ENCODE measurements at regions not wholly inside any gene's neighbourhood (a gene's known extent, or its start where the extent isn't known, plus 50 kb on each side); places are given as distances from the start of the nearest gene placed in this dataset.

DNA sequence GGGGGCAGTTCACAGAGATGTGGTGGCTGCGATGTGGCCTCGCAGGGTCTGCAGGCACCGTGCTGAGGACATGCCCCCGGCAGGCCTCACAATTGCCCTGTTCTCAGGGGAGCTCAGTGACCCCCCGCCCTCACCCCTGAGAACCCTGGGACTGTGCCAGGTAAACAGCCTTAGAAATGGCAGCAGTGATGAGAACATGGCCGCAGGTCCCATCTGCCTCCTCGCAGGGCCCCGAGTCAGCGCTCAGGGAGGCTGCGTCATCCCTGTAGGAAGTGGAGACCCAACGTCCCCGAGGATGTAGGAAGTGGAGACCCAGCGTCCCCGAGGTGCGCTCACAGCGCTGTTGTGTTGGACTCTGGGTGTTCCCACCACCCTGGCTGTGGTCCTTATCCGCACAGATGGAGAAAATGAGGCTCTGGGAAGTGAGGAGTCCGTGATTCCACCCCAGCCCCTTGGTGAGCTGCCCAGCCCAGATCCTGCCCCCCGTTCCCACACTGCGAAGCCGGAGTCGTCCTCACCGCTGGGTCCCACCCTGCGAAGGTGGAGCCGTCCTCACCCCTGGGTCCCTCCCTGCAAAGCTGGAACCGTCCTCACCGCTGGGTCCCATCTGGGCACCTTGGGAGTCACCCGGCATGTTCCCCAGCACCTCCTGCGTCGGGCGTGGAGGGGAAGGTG lies 1086.8 kb downstream of the BRD1 start:
- TF ChIP-seq, protein P1, sequence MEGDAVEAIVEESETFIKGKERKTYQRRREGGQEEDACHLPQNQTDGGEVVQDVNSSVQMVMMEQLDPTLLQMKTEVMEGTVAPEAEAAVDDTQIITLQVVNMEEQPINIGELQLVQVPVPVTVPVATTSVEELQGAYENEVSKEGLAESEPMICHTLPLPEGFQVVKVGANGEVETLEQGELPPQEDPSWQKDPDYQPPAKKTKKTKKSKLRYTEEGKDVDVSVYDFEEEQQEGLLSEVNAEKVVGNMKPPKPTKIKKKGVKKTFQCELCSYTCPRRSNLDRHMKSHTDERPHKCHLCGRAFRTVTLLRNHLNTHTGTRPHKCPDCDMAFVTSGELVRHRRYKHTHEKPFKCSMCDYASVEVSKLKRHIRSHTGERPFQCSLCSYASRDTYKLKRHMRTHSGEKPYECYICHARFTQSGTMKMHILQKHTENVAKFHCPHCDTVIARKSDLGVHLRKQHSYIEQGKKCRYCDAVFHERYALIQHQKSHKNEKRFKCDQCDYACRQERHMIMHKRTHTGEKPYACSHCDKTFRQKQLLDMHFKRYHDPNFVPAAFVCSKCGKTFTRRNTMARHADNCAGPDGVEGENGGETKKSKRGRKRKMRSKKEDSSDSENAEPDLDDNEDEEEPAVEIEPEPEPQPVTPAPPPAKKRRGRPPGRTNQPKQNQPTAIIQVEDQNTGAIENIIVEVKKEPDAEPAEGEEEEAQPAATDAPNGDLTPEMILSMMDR (IDR thresholded peaks at IDR 0.05; ENCODE audit: insufficient read depth, missing control alignments) = no peak
- no peak for FAIRE-seq

DNA sequence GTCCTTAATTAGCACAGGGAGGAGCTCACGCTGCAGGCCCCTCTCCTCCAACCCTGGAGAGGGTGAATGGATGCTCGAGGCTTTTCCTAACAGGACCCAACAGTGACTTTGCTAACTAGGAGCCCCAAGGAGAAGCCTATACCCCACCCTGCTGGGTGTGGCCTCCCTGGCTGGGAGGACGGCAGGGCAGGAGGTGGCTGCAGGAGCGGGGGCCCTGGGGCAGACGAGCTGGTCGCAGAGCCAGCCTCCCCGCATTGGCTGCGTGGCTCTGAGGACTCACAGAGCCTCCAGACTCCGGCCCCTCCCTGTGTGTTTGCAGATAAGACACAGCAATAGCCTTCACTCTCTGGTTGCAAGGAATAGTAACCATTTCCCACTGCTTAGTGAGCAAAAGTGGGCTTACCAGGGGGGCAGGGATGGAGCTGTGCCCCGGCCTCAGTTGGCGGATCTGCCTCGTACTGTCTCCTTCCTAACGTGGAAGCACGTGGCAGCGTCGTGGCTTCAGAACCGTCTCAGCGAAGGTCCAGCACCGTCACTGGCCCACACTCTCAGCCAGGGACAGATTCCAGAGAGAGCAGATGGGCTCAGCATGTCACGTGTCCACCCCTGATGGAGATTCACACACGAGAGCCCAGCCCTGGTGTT lies 1087.5 kb downstream of the BRD1 start:
- TF ChIP-seq, protein P1 (IDR thresholded peaks at IDR 0.05; ENCODE audit: insufficient read depth, missing control alignments) = no peak
- FAIRE-seq = no peak
- no peak for DNase-seq (ENCODE audit: insufficient read length, low spot score)

More for the DNA sequence above, 1086.8 kb downstream of the BRD1 start:
- DNase-seq (ENCODE audit: insufficient read length, low spot score) = no peak

DNA sequence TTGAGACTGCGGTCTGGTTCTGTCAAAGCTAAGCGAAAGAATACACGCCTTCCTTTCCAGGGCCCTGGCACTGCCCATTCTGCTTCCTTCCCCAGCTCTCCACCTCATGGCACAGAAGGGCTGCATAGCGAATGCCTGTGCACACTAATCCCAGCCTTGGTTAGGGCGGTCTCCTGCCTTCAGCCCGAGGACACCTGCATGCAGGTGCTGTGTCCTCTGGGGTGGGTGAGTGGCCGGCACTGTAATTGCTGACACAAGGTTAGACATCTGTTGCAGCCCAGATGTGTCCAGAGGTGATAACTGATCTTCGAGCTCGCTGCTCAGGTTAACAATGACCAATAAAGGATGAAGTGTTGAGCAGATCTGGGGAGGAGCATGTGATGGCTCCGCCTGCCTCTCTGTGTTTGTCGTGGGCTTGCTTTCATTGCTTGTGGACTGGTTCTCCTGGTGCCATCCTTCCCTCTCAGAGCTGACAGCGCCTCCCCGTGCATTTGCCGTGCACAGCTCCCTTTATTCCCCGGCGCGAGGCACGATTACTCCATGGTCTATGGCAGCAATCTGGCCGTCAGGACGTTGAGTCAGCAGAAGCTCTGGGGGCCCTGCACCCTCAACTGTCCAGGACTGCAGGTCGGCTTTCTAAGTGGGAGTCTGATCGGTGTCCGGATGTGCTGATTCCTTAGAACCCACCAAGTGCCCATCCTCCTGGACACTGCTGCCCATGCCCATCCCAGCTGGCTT lies 1088.2 kb downstream of the BRD1 start:
- DNase-seq (ENCODE audit: insufficient read length, low spot score) (no peak), FAIRE-seq (no peak)
- TF ChIP-seq, protein P1 (IDR thresholded peaks at IDR 0.05; ENCODE audit: insufficient read depth, missing control alignments) = no peak

DNA sequence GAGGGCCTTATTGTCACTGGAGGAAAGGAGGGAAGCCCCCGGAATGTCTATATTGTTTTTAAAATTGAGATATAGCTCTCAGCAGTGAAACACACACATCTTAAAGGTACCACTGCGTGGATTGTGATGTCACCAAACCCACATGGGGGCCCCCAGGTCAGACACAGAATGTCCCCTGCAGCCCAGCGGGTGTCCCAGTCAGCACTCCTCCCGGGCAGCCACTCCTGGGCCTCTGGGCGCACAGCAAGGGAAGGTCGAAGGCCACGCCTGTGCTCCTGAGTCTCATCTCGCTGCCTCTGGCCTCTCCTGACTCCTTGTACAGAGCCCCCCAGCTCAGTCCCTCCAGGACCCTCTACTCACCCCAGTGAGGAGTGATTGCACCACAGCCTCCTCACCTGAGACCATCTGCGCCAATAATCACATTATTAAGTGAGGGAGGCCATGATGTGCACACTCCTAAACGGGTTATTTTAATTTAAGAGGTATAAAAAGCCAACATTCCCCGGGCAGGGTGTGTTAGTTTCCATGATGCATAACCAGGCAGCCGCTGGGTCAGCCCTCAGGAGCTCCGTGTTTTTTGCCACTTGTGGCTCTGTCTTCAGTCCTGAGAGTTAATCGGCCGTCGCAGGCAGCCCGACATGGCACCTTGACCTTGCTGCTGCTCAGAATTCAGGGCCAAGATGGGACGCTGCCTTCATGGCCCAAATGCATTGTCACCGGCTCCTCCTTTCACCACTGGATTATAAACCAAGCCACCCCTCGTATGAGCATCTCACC lies 1089.3 kb downstream of the BRD1 start:
- DNase-seq (ENCODE audit: insufficient read length, low spot score) = no peak
- no peak for FAIRE-seq
- TF ChIP-seq, protein P1 (IDR thresholded peaks at IDR 0.05; ENCODE audit: insufficient read depth, missing control alignments) = no peak

DNA sequence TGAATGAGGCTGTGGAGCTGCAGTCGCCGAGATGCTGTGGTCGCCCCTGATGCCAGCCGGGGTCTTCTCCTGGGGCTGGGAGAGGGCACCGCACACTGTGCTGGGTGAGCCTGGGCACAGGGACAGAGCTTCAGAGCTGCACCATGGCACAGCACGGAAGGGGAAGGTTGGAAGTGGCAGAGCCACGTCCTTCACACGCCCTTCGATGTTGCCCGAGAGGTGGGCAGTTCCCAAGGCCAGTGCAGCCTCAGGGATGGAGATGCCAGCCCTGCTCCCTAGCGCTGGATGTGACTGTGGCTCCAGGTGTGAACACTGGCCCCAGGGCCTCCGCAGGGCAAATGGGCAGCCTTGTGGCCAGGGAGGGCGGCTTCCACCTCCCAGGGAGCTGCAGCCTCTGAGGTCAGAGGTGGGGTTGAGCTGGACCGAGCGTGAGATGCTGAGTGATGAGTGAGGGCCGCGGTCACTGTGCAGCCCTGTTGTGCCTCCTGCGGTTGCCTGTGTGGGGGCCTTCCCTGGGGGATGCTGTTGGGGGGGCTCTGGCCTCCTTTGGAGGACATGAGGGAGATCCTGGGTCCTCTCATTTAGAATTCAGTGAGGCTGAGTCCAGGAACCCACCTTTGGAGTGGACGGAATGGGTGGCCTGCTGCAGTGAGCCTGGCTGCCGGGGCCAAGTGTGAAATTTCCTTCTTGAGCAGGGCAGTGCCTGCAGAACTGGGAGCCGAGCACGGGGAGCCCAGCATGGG lies 1090.0 kb downstream of the BRD1 start:
- no peak for DNase-seq (ENCODE audit: insufficient read length, low spot score)
- TF ChIP-seq, protein P1 (IDR thresholded peaks at IDR 0.05; ENCODE audit: insufficient read depth, missing control alignments) = no peak
- no peak for FAIRE-seq

DNA sequence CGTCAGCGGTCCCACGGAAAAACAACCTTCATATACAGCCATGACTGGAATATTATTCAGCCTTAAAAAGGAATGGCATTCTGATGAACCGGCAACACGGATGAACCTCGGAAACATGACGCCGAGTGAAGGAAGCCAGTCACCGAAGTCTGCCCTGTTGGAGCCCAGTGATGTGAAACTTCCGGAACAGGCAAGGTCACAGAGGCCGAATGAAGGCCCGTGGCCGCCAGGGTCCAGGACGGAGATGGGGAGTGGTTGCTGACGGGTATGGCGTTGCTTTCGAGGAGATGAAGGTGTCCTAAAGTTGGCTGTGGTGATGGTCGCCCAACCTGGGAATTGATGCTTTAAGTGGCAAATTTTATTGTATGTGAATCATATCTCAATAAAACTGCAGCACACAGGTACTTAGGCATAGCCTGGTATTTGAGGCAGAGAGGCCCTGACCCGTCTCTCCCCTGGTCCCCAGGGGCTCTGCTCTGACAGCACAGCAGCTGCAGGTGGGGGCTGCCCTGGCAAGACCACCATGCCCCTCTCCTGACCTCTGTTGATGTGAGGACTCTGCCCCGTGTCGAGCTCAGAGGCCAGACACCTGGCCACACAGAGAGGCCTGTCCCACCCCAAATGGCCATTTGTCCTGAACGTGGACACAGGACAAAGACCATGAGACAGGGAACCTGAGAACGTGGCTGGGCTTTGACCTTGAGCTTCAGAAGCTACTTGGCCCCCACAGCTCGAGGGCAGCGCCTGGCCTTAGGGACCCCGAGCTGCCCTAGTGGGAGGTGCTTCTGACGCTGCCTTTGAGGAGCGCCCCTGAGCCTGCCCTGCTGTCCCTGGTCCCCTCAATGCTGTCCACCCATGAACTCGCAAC lies 1090.8 kb downstream of the BRD1 start:
- no peak for FAIRE-seq
- TF ChIP-seq, protein P1 (IDR thresholded peaks at IDR 0.05; ENCODE audit: insufficient read depth, missing control alignments) = no peak
- DNase-seq (ENCODE audit: insufficient read length, low spot score) = no peak

Data from D721Med (cell line).